OCI-LY7 (cell line): ENCODE measurements at regions not wholly inside any gene's neighbourhood (a gene's known extent, or its start where the extent isn't known, plus 50 kb on each side); places are given as distances from the start of the nearest gene placed in this dataset.

Experiments
- BruUV-seq: library from RNA; stranded (reverse); fragments of 400-500 nt; replicated peaks from 2 replicates; lab custom pipeline; 2021; lab: Mats Ljungman, UMichigan
- CTCF ChIA-PET: fragments of 300-600 bp; sonication (Branson Sonifier 250); formaldehyde crosslinking; loops from one replicate; lab custom pipeline; 2022; ENCODE audit warnings: antibody characterized with exemption; ENCODE audit not compliant: unreplicated experiment; lab: Charles Lee
- POLR2A ChIA-PET: fragments of 300-600 bp; sonication (Branson Sonifier 250); formaldehyde crosslinking; loops from one replicate; lab custom pipeline; 2022; ENCODE audit warnings: antibody characterized with exemption; lab: Charles Lee
- DNase-seq: peaks from one replicate; pipeline ENCODE4 v3.0.0-alpha.2; 2015; ENCODE audit warnings: low spot score
- H2AFZ ChIP-seq: fragments of 200-600 bp; sonication (generic), shearing (Covaris generic); 2 replicates; pipeline ENCODE4 v1.6.1; 2014; ENCODE audit warnings: mild to moderate bottlenecking, antibody characterized with exemption, low read length, moderate library complexity
- H3K27ac ChIP-seq: fragments of 200-600 bp; sonication (generic); 2 replicates; pipeline ENCODE4 v1.5.1; 2014; ENCODE audit warnings: mixed run types, low read depth, mild to moderate bottlenecking, moderate library complexity, low read length, inconsistent platforms; ENCODE audit not compliant: poor library complexity, severe bottlenecking
- H3K36me3 ChIP-seq: fragments of 200-600 bp; sonication (generic); 2 replicates; pipeline ENCODE4 v1.6.1; 2014; ENCODE audit warnings: mild to moderate bottlenecking, antibody characterized with exemption, low read length, moderate library complexity, mixed read lengths; ENCODE audit not compliant: insufficient read depth
- H3K4me1 ChIP-seq: fragments of 200-600 bp; sonication (generic); 2 replicates; pipeline ENCODE4 v1.5.1; 2014; ENCODE audit warnings: mild to moderate bottlenecking, low read length; ENCODE audit not compliant: insufficient read depth, poor library complexity, severe bottlenecking
- H3K4me2 ChIP-seq: fragments of 200-600 bp; sonication (generic); 2 replicates; pipeline ENCODE4 v1.6.1; 2014; ENCODE audit warnings: mild to moderate bottlenecking, low read length
- H3K4me3 ChIP-seq: fragments of 200-600 bp; sonication (generic); 2 replicates; pipeline ENCODE4 v1.5.1; 2014; ENCODE audit warnings: mild to moderate bottlenecking, low read depth, low read length; ENCODE audit not compliant: poor library complexity, severe bottlenecking
- H3K79me2 ChIP-seq: fragments of 200-600 bp; sonication (generic); 2 replicates; pipeline ENCODE4 v1.6.1; 2016; ENCODE audit warnings: low read depth, mild to moderate bottlenecking, low read length, moderate library complexity, mixed read lengths; ENCODE audit not compliant: insufficient read depth
- H3K9me2 ChIP-seq: fragments of 200-600 bp; sonication (generic); 2 replicates; pipeline ENCODE4 v1.6.1; 2016; ENCODE audit warnings: mild to moderate bottlenecking, low read length, mixed read lengths; ENCODE audit not compliant: insufficient read depth
- H3K9me3 ChIP-seq: fragments of 200-600 bp; sonication (generic); 2 replicates; pipeline ENCODE4 v1.6.1; 2014; ENCODE audit warnings: mild to moderate bottlenecking, mixed run types, low read length, mixed read lengths
- H4K20me1 ChIP-seq: fragments of 200-600 bp; sonication (generic); 2 replicates; pipeline ENCODE4 v1.6.1; 2014; ENCODE audit warnings: mild to moderate bottlenecking, antibody characterized with exemption, low read length, moderate library complexity, mixed read lengths; ENCODE audit not compliant: insufficient read depth
- EZH2phosphoT487 ChIP-seq: fragments of 200-600 bp; sonication (generic); IDR thresholded peaks from 2 replicates; pipeline ENCODE4 v1.6.1; 2018; ENCODE audit warnings: low read depth, borderline replicate concordance, mild to moderate bottlenecking, mixed run types, antibody characterized with exemption, low read length, moderate library complexity, mixed read lengths
- intact Hi-C: fragments of 100-400 bp; cut with micrococcal nuclease; formaldehyde crosslinking; loops from one replicate; pipeline ENCODE4 v1.10.0; 2022; ENCODE audit not compliant: unreplicated experiment
- TF ChIP-seq, protein P1 (sequence below): fragments of 200-600 bp; sonication (generic); conservative IDR thresholded peaks from 2 replicates; pipeline ENCODE4 v1.5.1; 2014; ENCODE audit warnings: mild to moderate bottlenecking, antibody characterized with exemption, low read length, moderate library complexity, mixed read lengths

DNA sequence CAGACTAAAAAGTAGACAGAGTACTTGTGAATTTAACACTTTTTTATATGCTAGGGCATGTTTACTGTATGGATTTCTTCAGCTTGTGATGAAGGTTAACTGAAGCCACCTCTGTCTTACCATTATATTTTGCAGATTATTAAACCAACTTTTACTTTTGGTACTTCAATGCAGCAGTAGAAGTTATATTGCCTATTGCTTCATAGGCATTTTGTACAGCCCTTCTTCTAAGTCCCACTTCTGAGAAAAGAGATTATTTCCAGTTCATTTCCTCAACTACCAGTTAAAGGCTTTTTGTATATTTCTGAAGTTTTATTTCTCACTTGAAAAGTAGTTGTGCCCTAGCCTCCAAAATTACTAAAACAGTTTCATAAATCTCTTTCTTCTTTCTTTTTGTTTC lies 151.7 kb upstream of the FOXN2 start:
- Histone ChIP-seq H3K9me3 (no peaks in the 10 kb centered on the region), H3K4me1 (no peaks in the 10 kb centered on the region), H4K20me1 (no peaks in the 10 kb centered on the region), H3K9me2 (no peaks in the 10 kb centered on the region), H3K27ac (no peak overlapping the region), H2AFZ (no peak overlapping the region), H3K36me3 (no peaks in the 10 kb centered on the region), H3K4me3 (no peak overlapping the region), H3K79me2 (no peaks in the 10 kb centered on the region), H3K4me2 (no peak overlapping the region)
- DNase-seq: no peak
- no TSS peak for BruUV-seq
- TF ChIP-seq EZH2phosphoT487: no peak
- TF ChIP-seq, protein P1, sequence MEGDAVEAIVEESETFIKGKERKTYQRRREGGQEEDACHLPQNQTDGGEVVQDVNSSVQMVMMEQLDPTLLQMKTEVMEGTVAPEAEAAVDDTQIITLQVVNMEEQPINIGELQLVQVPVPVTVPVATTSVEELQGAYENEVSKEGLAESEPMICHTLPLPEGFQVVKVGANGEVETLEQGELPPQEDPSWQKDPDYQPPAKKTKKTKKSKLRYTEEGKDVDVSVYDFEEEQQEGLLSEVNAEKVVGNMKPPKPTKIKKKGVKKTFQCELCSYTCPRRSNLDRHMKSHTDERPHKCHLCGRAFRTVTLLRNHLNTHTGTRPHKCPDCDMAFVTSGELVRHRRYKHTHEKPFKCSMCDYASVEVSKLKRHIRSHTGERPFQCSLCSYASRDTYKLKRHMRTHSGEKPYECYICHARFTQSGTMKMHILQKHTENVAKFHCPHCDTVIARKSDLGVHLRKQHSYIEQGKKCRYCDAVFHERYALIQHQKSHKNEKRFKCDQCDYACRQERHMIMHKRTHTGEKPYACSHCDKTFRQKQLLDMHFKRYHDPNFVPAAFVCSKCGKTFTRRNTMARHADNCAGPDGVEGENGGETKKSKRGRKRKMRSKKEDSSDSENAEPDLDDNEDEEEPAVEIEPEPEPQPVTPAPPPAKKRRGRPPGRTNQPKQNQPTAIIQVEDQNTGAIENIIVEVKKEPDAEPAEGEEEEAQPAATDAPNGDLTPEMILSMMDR: no peak
- POLR2A ChIA-PET: no interaction called here
- CTCF ChIA-PET: no interaction called here
- intact Hi-C loops: no loop called here

DNA sequence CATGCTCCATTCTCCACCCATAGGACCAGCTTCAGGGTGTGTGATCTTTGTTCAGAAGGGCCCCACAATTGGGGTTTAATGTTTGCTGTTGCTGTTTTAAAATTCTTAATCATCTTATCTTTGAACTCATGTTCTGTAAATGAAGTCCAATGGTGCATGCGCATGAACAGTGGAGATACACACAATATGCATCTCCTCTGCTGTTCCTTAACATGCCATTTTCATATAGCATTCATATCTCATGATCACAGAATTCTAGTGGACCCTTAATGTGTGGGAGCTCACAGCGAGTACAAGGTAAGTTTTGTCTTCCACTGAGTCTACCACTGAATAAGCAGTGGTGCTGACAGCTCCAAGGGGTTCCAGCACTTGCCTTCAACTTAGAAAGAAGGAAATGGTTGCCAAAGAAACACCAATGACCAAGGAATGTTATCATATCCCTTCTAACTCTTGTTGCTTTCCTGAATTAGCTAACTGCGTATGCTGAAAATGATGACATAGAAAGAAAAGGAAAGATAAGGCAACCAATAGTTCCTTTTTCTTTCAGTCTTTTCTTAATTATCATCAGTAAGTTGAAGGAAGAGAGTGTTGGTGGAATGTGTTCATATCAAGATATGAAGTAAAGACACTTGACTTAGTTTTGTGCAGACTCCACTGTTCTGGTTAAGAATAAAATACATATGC lies 149.3 kb upstream of the FOXN2 start:
- H3K4me3 ChIP-seq: no peak overlapping the region
- ChIA-PET CTCF (no interaction called here), POLR2A (no interaction called here)
- no peaks in the 10 kb centered on the region for H4K20me1 ChIP-seq
- no peaks in the 10 kb centered on the region for H3K4me1 ChIP-seq
- no peak overlapping the region for H3K4me2 ChIP-seq
- H3K36me3 ChIP-seq: no peaks in the 10 kb centered on the region
- no peaks in the 10 kb centered on the region for H3K9me2 ChIP-seq
- intact Hi-C loops: no loop called here
- no peaks in the 10 kb centered on the region for H3K79me2 ChIP-seq
- DNase-seq: no peak
- no peak overlapping the region for H3K27ac ChIP-seq
- TF ChIP-seq, protein P1: no peak
- TF ChIP-seq EZH2phosphoT487: no peak
- H3K9me3 ChIP-seq: no peaks in the 10 kb centered on the region
- no TSS peak for BruUV-seq
- no peak overlapping the region for H2AFZ ChIP-seq

DNA sequence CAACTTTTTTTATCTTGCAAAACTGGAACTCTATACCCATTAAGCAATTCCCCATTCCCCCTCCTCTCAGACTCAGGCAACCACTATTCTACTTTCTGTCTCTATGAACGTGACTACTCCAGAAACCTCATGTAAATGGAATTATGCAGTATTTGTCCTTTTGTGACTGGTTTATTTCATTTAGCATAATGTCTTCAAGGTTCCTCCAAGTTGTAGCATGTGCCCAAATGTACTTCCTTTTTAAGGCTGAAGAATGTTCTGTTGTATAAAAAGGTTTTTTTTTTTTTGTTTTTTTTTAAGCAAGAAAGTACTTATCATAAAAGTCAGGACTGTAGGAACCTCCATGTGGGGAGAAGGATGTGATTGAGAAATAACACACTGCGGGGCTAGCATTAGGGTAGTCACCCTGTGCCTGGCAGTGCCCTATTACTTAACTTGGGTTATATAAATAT lies 145.3 kb upstream of the FOXN2 start:
- CTCF ChIA-PET: no interaction called here
- H3K4me3 ChIP-seq: no peak overlapping the region
- H2AFZ ChIP-seq: no peak overlapping the region
- intact Hi-C loops: no loop called here
- no peak overlapping the region for H3K4me2 ChIP-seq
- H3K36me3 ChIP-seq: no peaks in the 10 kb centered on the region
- no TSS peak for BruUV-seq
- H3K9me2 ChIP-seq: no peaks in the 10 kb centered on the region
- POLR2A ChIA-PET: no interaction called here
- H3K4me1 ChIP-seq: no peaks in the 10 kb centered on the region
- H4K20me1 ChIP-seq: no peaks in the 10 kb centered on the region
- H3K79me2 ChIP-seq: no peaks in the 10 kb centered on the region
- no peaks in the 10 kb centered on the region for H3K9me3 ChIP-seq
- no peak for DNase-seq
- H3K27ac ChIP-seq: no peak overlapping the region
- TF ChIP-seq EZH2phosphoT487: no peak
